IgD-negative memory B cell (primary cell): ENCODE measurements at regions not wholly inside any gene's neighbourhood (a gene's known extent, or its start where the extent isn't known, plus 50 kb on each side); places are given as distances from the start of the nearest gene placed in this dataset.
"Not testable (repeated sequence)": the region's sequence is repeated elsewhere in the genome, so short reads cannot be mapped to it uniquely, and the experiment has no call there.

ENCODE experiments used
- H3K27ac Mint-ChIP-seq, 3 donors: one replicate each; pipeline ENCODE4 v1.8.0; 2020 to 2022; ENCODE audit warnings: mild to moderate bottlenecking in 3 of 3, mixed read lengths in 3 of 3, moderate library complexity in 1 of 3
- H3K27me3 Mint-ChIP-seq: one replicate; pipeline ENCODE4 v1.8.0; 2021; ENCODE audit warnings: mixed read lengths
- H3K36me3 Mint-ChIP-seq: one replicate; pipeline ENCODE4 v1.8.0; 2020; ENCODE audit warnings: mild to moderate bottlenecking, mixed read lengths
- H3K4me1 Mint-ChIP-seq, 3 donors: one replicate each; pipeline ENCODE4 v1.8.0; 2020 to 2022; ENCODE audit warnings: mixed read lengths in 3 of 3, mild to moderate bottlenecking in 1 of 3
- H3K4me3 Mint-ChIP-seq, 4 donors: one replicate each; pipeline ENCODE4 v1.8.0; 2020 to 2022; ENCODE audit warnings: mild to moderate bottlenecking in 4 of 4, mixed read lengths in 4 of 4, moderate library complexity in 3 of 4
- H3K9me3 Mint-ChIP-seq, 3 donors: one replicate each; pipeline ENCODE4 v1.8.0; 2020 to 2021; ENCODE audit warnings: mixed read lengths in 3 of 3, mild to moderate bottlenecking in 1 of 3

DNA sequence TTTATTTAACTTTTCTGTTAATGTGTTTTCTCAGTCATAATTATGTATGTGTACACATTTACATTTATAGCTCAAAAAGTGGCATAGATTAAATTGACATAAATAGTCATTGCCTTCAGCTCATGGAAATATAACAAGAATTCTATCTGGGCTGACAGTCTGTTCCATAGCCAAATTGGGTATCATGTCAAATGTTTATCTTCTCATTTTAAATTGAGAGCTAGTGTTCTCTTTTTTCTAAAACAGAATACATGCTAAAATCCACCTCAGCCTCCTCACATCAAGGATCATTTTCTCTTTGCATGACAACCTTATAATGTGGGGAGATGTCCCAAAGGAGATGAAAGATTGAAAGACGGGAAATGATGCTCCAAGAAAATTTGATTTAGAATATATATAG lies 144.1 kb upstream of the BCHE start:
- Mint-ChIP-seq H3K4me3 (no peak overlapping the region), H3K36me3 (no peaks in the 10 kb centered on the region), H3K27ac (no peak overlapping the region), H3K9me3 (peaks cover 0 to 1% (median 0%) of the 10 kb centered on the region in 3 donors), H3K27me3 (no peaks in the 10 kb centered on the region), H3K4me1 (no peaks in the 10 kb centered on the region)

DNA sequence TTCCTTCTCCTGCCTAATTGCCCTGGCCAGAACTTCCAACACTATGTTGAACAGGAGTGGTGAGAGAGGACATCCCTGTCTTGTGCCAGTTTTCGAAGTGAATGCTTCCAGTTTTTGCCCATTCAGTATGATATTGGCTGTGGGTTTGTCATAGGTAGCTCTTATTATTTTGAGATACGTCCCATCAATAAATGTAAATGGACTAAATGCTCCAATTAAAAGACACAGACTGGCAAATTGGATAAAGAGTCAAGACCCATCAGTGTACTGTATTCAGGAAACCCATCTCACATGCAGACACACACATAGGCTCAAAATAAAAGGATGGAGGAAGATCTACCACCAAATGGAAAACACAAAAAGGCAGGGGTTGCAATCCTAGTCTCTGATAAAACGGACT lies 123.6 kb upstream of the BCHE start:
- H3K9me3 Mint-ChIP-seq, H3K4me3 Mint-ChIP-seq, H3K36me3 Mint-ChIP-seq, H3K27me3 Mint-ChIP-seq, H3K4me1 Mint-ChIP-seq, H3K27ac Mint-ChIP-seq: not testable (repeated sequence)

DNA sequence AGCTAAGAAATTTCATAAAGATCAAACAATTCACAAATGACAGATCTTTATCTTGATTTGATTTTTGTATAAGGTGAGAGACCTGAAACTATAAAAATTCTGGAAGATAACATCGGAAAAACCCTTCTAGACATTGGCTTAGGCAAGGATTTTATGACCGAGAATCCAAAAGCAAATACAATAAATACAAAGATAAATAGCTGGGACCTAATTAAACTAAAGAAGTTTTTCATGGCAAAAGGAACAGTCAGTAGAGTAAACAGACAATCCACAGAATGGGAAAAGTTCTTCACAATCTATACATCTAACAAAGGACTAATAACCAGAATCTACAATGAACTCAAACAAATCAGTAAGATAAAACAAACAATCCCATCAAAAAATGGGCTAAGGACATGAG lies 116.9 kb upstream of the BCHE start:
- Mint-ChIP-seq H3K36me3 (no peaks in the 10 kb centered on the region), H3K4me3 (no peak overlapping the region), H3K27me3 (no peaks in the 10 kb centered on the region), H3K27ac (no peak overlapping the region), H3K9me3 (peaks cover 0 to 20% (median 2%) of the 10 kb centered on the region in 3 donors), H3K4me1 (no peaks in the 10 kb centered on the region)

DNA sequence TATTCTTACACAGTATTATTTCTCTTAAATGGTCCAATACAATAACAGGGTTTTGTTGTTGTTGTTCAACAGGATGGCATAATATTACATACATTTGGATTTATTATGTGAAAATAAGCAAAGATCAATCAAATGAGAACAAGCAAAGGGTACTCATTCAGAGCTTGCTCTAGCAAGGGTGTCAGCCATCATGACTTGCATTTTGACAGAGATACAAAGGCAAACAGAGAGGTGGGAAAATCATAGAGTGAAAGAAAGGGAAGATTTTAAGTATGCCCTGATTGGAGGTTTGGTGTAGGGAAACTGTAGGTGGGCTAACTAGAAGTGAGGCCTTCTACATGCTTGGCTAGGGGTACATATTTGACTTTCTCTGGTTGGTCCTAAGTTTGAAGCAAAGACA lies 109.1 kb upstream of the BCHE start:
- peaks cover 2 to 3% (median 3%) of the 10 kb centered on the region in 3 donors for H3K9me3 Mint-ChIP-seq

DNA sequence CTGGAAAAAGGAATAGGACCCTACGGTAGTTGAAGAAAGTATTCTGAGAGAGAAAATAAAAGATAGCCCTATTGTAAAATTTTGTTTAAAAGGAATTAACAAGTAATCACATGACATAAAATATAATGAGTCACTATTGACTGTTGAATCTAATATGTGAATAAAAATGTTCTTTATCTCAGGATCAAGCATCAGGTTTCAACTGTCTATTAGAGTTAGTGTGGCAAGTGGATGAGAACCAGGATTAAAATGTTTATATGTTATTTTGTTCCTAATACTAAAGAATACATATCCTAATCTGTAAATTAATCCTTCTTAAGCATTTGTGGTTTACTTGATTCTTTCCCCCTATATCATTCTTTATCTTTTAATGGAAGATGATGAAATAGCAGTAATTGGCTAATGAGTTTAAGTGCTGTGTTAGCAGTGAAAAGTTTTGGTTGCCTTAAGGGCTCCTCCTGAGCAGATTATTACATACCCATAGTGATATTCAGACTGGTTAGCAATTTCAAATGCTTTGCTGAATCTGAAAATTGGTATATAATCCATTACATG lies 101.8 kb upstream of the BCHE start:
- Mint-ChIP-seq H3K4me3 (no peak overlapping the region), H3K36me3 (no peaks in the 10 kb centered on the region), H3K27ac (no peak overlapping the region), H3K4me1 (no peaks in the 10 kb centered on the region), H3K27me3 (no peaks in the 10 kb centered on the region), H3K9me3 (peaks cover 0 to 20% (median 6%) of the 10 kb centered on the region in 3 donors)

More for the DNA sequence above, 109.1 kb upstream of the BCHE start:
- Mint-ChIP-seq H3K36me3 (no peaks in the 10 kb centered on the region), H3K4me3 (no peak overlapping the region), H3K4me1 (no peaks in the 10 kb centered on the region), H3K27ac (no peak overlapping the region), H3K27me3 (no peaks in the 10 kb centered on the region)

DNA sequence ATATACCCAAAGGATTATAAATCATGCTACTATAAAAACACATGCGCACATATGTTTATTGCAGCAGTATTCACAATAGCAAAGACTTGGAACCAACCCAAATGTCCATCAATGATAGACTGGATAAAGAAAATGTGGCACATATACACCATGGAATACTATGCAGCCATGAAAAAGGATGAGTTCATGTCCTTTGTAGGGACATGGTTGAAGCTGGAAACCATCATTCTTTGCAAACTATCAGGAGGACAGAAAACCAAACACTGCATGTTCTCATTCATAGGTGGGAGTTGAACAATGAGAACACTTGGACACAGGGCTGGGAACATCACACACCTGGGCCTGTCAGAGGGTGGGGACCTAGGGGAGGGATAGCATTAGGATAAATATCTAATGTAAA lies 98.9 kb upstream of the BCHE start:
- H3K27ac Mint-ChIP-seq, result not testable (repeated sequence)
- H3K9me3 Mint-ChIP-seq, result peaks cover 3 to 27% (median 6%) of the 10 kb centered on the region in 3 donors

DNA sequence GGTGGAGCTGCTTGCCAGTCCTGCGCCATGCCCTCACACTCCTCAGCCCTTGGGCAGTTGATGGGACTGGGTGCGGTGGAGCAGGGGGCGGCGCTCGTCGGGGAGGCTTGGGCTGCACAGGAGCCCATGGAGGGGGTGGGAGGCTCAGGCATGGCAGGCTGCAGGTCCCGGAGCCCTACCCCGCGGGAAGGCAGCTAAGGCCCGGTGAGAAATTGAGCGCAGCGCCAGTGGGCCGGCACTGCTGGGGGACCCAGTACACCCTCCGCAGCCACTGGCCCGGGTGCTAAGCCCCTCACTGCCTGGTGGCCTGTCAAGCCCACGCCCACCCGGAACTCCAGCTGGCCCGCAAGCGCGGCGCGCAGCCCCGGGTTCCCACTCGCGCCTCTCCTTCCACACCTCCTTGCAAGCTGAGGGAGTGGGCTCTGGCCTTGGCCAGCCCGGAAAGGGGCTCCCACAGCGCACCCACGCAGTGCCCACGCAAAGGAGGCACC lies 87.1 kb upstream of the BCHE start:
- not testable (repeated sequence) for H3K36me3 Mint-ChIP-seq

More for the DNA sequence above, 98.9 kb upstream of the BCHE start:
- not testable (repeated sequence) for H3K36me3 Mint-ChIP-seq, H3K4me1 Mint-ChIP-seq, H3K4me3 Mint-ChIP-seq, H3K27me3 Mint-ChIP-seq

DNA sequence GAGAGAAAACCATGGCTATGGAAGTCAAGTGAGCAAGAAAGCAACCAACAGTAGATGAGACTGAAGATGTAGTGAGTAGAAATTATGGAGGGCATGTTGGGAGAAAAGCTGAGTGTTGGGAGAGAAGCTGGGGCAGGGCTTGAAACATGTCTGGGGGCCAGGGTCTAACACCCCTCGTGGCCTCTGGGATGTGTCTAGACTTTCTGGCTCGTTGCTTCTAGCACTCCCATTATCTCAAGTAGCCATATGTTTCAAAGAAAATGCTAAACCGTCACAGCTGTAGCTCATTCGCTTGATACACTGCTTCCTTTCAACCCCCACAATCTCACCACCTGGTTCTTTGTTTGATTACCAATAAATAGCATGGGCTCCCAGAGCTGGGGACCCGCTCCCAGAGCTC lies 83.8 kb upstream of the BCHE start:
- Mint-ChIP-seq H3K27ac (no peak overlapping the region), H3K9me3 (peaks cover 2 to 10% (median 5%) of the 10 kb centered on the region in 3 donors), H3K36me3 (no peaks in the 10 kb centered on the region), H3K27me3 (no peaks in the 10 kb centered on the region), H3K4me1 (no peaks in the 10 kb centered on the region), H3K4me3 (no peak overlapping the region)

More for the DNA sequence above, 87.1 kb upstream of the BCHE start:
- H3K27ac Mint-ChIP-seq, H3K4me1 Mint-ChIP-seq, H3K9me3 Mint-ChIP-seq, H3K27me3 Mint-ChIP-seq, H3K4me3 Mint-ChIP-seq: not testable (repeated sequence)

DNA sequence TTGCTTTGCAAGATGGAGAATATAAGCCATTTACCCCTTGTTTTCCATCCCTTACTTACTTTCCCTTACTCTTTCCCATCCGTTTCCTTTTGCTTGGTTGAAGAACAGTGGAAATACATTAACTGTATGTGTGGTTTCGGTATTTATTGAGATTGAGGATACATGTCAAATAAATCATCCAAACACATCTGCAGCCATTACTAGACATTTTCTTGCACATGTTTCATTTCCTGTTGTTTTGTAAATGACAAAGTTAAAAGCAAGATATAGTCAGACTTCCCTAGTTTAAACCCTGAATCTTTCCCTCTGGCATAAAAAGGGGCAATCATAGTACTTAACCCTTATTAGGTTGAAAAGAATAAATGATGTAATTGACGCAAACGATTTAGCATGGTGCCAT lies 82.1 kb upstream of the BCHE start:
- no peak overlapping the region for H3K27ac Mint-ChIP-seq
- no peak overlapping the region for H3K4me3 Mint-ChIP-seq
- H3K9me3 Mint-ChIP-seq, result peaks cover 2 to 8% (median 5%) of the 10 kb centered on the region in 3 donors
- H3K36me3 Mint-ChIP-seq, result no peaks in the 10 kb centered on the region
- no peaks in the 10 kb centered on the region for H3K27me3 Mint-ChIP-seq
- no peaks in the 10 kb centered on the region for H3K4me1 Mint-ChIP-seq

DNA sequence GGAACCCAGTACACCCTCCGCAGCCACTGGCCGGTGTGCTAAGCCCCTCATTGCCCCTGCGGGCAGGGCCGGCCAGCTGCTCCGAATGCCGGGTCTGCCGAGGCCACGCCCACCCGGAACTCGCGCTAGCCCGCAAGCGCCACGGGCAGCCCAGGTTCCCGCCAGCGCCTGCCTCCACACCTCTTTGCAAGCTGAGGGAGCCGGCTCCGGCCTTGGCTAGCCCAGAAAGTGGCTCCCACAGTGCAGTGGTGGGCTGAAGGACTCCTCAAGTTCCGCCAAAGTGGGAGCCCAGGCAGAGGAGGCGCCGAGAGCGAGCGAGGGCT lies 81.4 kb upstream of the BCHE start:
- Mint-ChIP-seq H3K27ac (no peak overlapping the region), H3K4me3 (no peak overlapping the region), H3K27me3 (no peaks in the 10 kb centered on the region), H3K9me3 (peaks cover 2 to 8% (median 5%) of the 10 kb centered on the region in 3 donors), H3K4me1 (no peaks in the 10 kb centered on the region), H3K36me3 (no peaks in the 10 kb centered on the region)

DNA sequence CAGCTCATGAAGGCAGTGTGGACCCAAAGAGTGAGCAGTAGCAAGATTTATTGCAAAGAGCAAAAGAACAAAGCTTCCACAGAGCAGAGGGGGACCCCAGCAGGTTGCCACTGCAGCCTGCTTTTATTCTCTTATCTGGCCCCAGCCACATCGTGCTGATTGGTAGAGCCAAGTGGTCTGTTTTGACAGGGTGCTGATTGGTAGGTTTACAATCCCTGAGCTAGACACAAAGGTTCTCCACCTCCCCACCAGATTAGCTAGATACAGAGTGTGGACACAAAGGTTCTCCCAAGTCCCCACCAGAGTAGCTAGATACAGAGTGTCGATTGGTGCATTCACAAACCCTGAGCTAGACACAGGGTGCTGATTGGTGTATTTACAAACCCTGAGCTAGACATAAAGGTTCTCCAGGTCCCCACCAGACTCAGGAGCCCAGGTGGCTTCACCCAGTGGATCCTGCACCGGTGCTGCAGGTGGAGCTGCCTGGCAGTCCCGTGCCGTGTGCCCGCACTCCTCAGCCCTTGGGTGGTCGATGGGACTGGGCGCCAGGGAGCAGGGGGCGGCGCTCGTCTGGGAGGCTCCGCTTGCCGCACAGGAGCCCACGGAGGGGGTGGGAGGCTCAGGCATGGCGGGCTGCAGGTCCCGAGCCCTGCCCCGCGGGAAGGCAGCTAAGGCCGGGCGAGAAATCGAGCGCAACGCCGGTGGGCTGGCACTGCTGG lies 80.9 kb upstream of the BCHE start:
- not testable (repeated sequence) for H3K27me3 Mint-ChIP-seq, H3K36me3 Mint-ChIP-seq, H3K27ac Mint-ChIP-seq

DNA sequence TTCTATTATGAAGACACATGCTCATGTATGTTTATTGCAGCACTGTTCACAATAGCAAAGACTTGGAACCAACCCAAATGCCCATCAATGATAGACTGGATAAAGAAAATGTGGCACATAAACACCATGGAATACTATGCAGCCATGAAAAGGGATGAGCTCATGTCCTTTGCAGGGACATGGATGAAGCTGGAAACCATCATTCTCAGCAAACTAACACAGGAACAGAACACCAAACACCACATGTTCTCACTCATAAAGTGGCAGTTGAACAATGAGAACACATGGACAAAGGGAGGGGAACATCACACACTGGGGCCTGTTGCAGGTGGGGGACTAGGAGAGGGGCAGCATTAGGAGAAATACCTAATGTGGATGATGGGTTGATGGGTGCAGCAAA lies 77.9 kb upstream of the BCHE start:
- not testable (repeated sequence) for H3K36me3 Mint-ChIP-seq, H3K4me3 Mint-ChIP-seq, H3K9me3 Mint-ChIP-seq, H3K4me1 Mint-ChIP-seq, H3K27me3 Mint-ChIP-seq, H3K27ac Mint-ChIP-seq

More for the DNA sequence above, 80.9 kb upstream of the BCHE start:
- not testable (repeated sequence) for H3K4me1 Mint-ChIP-seq, H3K9me3 Mint-ChIP-seq, H3K4me3 Mint-ChIP-seq

DNA sequence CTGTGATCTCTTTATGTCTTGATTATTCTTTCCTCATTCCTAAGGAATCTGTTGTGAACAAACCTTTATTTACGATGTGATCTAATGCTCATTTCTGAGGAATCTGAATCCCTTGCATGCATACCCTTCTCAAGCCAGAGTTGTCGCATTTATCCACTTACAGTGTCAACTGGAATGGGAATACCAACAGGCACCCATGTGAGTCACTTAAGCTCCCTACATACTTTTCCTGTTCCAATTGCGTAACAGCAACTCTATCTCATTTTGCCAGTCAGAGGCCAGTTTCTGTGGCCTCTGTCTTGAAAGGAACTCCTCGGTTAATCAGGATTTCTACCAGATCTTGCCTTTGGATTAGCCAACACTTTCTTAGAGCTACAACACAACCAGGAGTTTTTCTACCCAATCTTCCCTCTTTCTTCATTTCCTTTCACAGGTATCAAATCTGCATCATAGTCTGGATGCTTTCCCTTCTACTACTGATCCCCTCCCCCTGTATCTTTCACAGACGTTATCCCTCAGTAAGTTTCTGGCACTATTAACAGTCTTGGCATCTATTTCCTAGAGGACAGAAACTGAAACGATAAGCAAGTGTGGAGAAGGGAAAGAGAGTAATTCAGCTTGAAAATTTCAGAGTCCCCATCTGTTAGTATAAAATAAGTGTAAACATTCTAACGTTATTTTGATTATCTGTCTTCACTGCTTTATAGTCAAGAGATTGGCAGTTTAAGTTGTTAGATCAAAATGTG lies 66.8 kb upstream of the BCHE start:
- Mint-ChIP-seq H3K36me3 (no peaks in the 10 kb centered on the region), H3K27me3 (no peaks in the 10 kb centered on the region), H3K4me3 (no peak overlapping the region), H3K4me1 (no peaks in the 10 kb centered on the region), H3K27ac (no peak overlapping the region), H3K9me3 (peaks cover 2 to 4% (median 3%) of the 10 kb centered on the region in 3 donors)

DNA sequence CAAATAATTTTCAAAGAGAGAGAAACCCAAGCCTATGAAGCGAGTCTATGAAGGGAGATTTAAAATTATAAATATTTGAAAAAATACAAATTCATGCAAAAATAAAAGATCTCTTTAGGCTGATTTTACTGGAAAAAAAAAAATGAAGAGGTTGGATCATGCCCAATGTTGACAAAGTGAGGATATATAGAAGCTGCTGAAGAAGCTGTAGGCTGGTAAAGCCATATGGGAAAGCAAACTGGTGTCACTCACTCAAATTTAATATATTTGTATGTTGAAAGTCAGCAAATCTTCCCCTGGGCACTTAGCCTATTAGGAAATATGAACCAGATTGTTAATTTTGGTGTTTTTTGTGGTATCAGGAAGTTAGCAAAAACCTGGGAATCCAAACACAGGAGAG lies 61.8 kb upstream of the BCHE start:
- Mint-ChIP-seq H3K9me3 (peaks cover under 1 to 11% (median 2%) of the 10 kb centered on the region in 3 donors), H3K27me3 (no peaks in the 10 kb centered on the region), H3K36me3 (no peaks in the 10 kb centered on the region), H3K27ac (no peak overlapping the region), H3K4me1 (no peaks in the 10 kb centered on the region), H3K4me3 (no peak overlapping the region)

DNA sequence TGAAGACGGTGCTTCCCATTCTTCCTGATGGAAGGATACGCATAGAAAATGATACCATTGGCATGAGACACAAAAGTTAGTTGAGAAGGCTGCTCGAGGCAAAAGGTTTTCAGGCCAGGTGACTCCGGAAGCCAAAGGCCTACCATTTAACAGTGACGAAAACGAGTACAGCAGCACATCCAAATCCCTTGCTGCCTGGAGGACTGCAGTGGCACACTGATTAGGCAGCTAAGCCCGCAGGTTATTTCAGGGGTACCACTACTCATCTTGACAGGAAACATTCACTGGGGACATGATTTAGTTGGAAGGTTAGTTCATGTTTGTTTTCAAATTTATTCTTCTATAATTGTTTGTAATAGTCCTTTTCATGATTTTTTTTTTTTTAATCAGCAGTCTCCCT lies 59.9 kb upstream of the BCHE start:
- Mint-ChIP-seq H3K27me3 (no peaks in the 10 kb centered on the region), H3K27ac (no peak overlapping the region), H3K9me3 (peaks cover 2 to 9% (median 4%) of the 10 kb centered on the region in 3 donors), H3K4me3 (no peak overlapping the region), H3K36me3 (no peaks in the 10 kb centered on the region), H3K4me1 (no peaks in the 10 kb centered on the region)

DNA sequence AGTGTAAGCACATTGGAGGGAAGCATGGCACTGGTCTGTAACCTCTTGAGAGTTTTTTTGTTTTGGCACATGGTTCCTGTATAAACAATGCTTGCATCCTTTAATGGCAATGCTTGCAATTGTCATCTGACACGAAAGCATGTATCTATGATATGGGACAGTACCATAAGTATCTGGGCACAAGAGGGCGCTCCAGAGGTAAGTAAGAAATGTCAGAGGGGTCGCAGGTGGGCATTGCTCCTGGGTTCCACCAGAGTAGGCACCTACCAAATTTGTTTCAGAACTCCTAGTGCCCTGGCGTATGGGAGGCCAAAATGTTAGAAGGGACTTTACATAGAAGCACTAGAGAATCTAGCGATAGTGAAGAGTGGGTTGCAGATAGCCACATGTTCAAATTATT lies 58.7 kb upstream of the BCHE start:
- Mint-ChIP-seq H3K4me1 (no peaks in the 10 kb centered on the region), H3K36me3 (no peaks in the 10 kb centered on the region), H3K27me3 (no peaks in the 10 kb centered on the region), H3K4me3 (no peak overlapping the region), H3K9me3 (peaks cover 2 to 9% (median 4%) of the 10 kb centered on the region in 3 donors), H3K27ac (no peak overlapping the region)
